HCT116 (cell line): ENCODE measurements at regions not wholly inside any gene's neighbourhood (a gene's known extent, or its start where the extent isn't known, plus 50 kb on each side); places are given as distances from the start of the nearest gene placed in this dataset.

Experiments used
- ATAC-seq: fragments of 200-7000 bp; cut with Tn5 transposase; 2 replicates; pipeline ENCODE4 v1.9.1; 2020; ENCODE audit warnings: mild to moderate bottlenecking, moderate library complexity
- BruUV-seq: library from RNA; stranded (reverse); fragments of 400-500 nt; replicated peaks from 2 replicates; lab custom pipeline; 2021; lab: Mats Ljungman, UMichigan
- CTCF ChIA-PET: fragments of 300-600 bp; sonication (Branson Sonifier 250); formaldehyde crosslinking; loops from one replicate; lab custom pipeline; 2021; ENCODE audit warnings: antibody characterized with exemption; lab: Charles Lee
- POLR2A ChIA-PET: fragments of 300-600, 350-600 bp; sonication (Branson Sonifier 250); formaldehyde crosslinking; loops from one replicate; lab custom pipeline; 2021; ENCODE audit warnings: antibody characterized with exemption; lab: Charles Lee
- RAD21 ChIA-PET, 2 experiments: fragments of 300-600 bp; sonication (Branson Sonifier 250); formaldehyde crosslinking; loops; one replicate each; lab custom pipeline; 2023; ENCODE audit warnings: low total read pairs in 2 of 2; ENCODE audit not compliant: uncharacterized antibody in 2 of 2, unreplicated experiment in 2 of 2, low non-redundant PET in 1 of 2; lab: Charles Lee
- DNase-seq: peaks from one replicate; pipeline ENCODE4 v3.0.0-alpha.2; 2010; ENCODE audit warnings: low read depth, low spot score
- H2AFZ ChIP-seq: fragments of 200-600 bp; shearing (Covaris generic), sonication (generic); 2 replicates; pipeline ENCODE4 v1.6.1; 2017; ENCODE audit warnings: low read depth, mixed run types, mixed read lengths, antibody characterized with exemption, low read length; ENCODE audit not compliant: poor library complexity, severe bottlenecking
- H3K27ac ChIP-seq: 2 replicates; pipeline ENCODE4 v1.5.1; 2012; ENCODE audit warnings: low read depth, low read length
- H3K27me3 ChIP-seq: fragments of 200-600 bp; sonication (generic); 2 replicates; pipeline ENCODE4 v1.6.1; 2016; ENCODE audit warnings: mixed run types, low read length, mixed read lengths; ENCODE audit not compliant: insufficient read depth
- H3K36me3 ChIP-seq, 2 experiments: fragments of 200-500 bp in 1 of 2; fragments of 200-600 bp in 1 of 2; sonication (Bioruptor generic) in 1 of 2; sonication (generic) in 1 of 2; 2 replicates each; pipeline versions ENCODE4 v1.5.1 to v1.6.1; 2014 to 2016; ENCODE audit warnings: low read length in 2 of 2, inconsistent platforms in 1 of 2, mixed read lengths in 1 of 2, mixed run types in 1 of 2; ENCODE audit not compliant: insufficient read depth in 2 of 2, control insufficient read depth in 1 of 2
- H3K4me1 ChIP-seq, 2 experiments: fragments of 200-600 bp in 1 of 2; sonication (generic) in 1 of 2; 2 replicates each; pipeline versions ENCODE4 v1.5.1 to v1.6.1; 2012 to 2017; ENCODE audit warnings: low read length in 2 of 2, inconsistent platforms in 1 of 2, mild to moderate bottlenecking in 1 of 2, mixed read lengths in 1 of 2, mixed run types in 1 of 2, moderate library complexity in 1 of 2; ENCODE audit not compliant: insufficient read depth in 2 of 2, control insufficient read depth in 1 of 2
- H3K4me2 ChIP-seq: fragments of 200-600 bp; sonication (generic); 2 replicates; pipeline ENCODE4 v1.6.1; 2017; ENCODE audit warnings: mixed run types, low read length, mixed read lengths
- H3K4me3 ChIP-seq, 2 experiments: fragments of 200-600 bp in 1 of 2; sonication (generic) in 1 of 2; replicated peaks in 1 of 2; 2 replicates each; pipeline ENCODE4 v1.5.1; 2011 to 2016; ENCODE audit warnings: low read length in 2 of 2, control low read depth in 1 of 2, low read depth in 1 of 2, mild to moderate bottlenecking in 1 of 2, mixed read lengths in 1 of 2, mixed run types in 1 of 2
- H3K79me2 ChIP-seq: fragments of 200-600 bp; sonication (generic); 2 replicates; pipeline ENCODE4 v1.6.1; 2017; ENCODE audit warnings: mild to moderate bottlenecking, mixed run types, low read length, moderate library complexity, mixed read lengths; ENCODE audit not compliant: insufficient read depth
- H3K9ac ChIP-seq: fragments of 200-600 bp; sonication (generic); 2 replicates; pipeline ENCODE4 v1.6.1; 2016; ENCODE audit warnings: low read length, mixed read lengths
- H3K9me2 ChIP-seq: fragments of 200-600 bp; sonication (generic), shearing (Covaris generic); 2 replicates; pipeline ENCODE4 v1.6.1; 2017; ENCODE audit warnings: mixed run types, mild to moderate bottlenecking, moderate library complexity; ENCODE audit not compliant: insufficient read depth
- H3K9me3 ChIP-seq, 2 experiments: fragments of 200-500 bp in 1 of 2; fragments of 200-600 bp in 1 of 2; sonication (Bioruptor generic) in 1 of 2; sonication (generic) in 1 of 2; 2 replicates each; pipeline ENCODE4 v1.6.1; 2014 to 2017; ENCODE audit warnings: low read length in 2 of 2, mixed read lengths in 2 of 2, inconsistent platforms in 1 of 2, low read depth in 1 of 2, mild to moderate bottlenecking in 1 of 2, mixed run types in 1 of 2, moderate library complexity in 1 of 2; ENCODE audit not compliant: control insufficient read depth in 1 of 2, insufficient read depth in 1 of 2
- H4K20me1 ChIP-seq: fragments of 200-600 bp; sonication (generic), shearing (Covaris generic); 2 replicates; pipeline ENCODE4 v1.6.1; 2017; ENCODE audit warnings: mixed run types, mild to moderate bottlenecking, moderate library complexity; ENCODE audit not compliant: insufficient read depth
- CBX3 ChIP-seq: IDR thresholded peaks from 2 replicates; pipeline ENCODE4 v1.6.1; 2012; ENCODE audit warnings: low read depth
- CEBPB ChIP-seq: IDR thresholded peaks from 2 replicates; pipeline ENCODE4 v1.6.1; 2012; ENCODE audit warnings: low read depth
- ELF1 ChIP-seq: IDR thresholded peaks from 2 replicates; pipeline ENCODE4 v1.6.1; 2012; ENCODE audit warnings: low read depth, borderline replicate concordance
- EZH2phosphoT487 ChIP-seq: fragments of 200-600 bp; IDR thresholded peaks from 2 replicates; pipeline ENCODE4 v1.6.1; 2018; ENCODE audit warnings: antibody characterized with exemption, borderline replicate concordance
- FOSL1 ChIP-seq: IDR thresholded peaks from 2 replicates; pipeline ENCODE4 v1.6.1; 2012; ENCODE audit warnings: low read depth
- JUND ChIP-seq: IDR thresholded peaks from 2 replicates; pipeline ENCODE4 v1.6.1; 2012
- POLR2A ChIP-seq: IDR thresholded peaks from 2 replicates; pipeline ENCODE4 v1.7.0; 2011; ENCODE audit warnings: borderline replicate concordance; ENCODE audit not compliant: insufficient read depth, insufficient read length; ENCODE audit errors: extremely low read depth
- POLR2AphosphoS5 ChIP-seq: IDR thresholded peaks from 2 replicates; pipeline ENCODE4 v1.6.1; 2011; ENCODE audit warnings: mild to moderate bottlenecking, low read depth, low read length, moderate library complexity
- RAD21 ChIP-seq: IDR thresholded peaks from 2 replicates; pipeline ENCODE4 v1.6.1; 2012; ENCODE audit warnings: low read depth, mild to moderate bottlenecking
- SIN3A ChIP-seq: IDR thresholded peaks from 2 replicates; pipeline ENCODE4 v1.6.1; 2012; ENCODE audit warnings: low read depth
- SP1 ChIP-seq: IDR thresholded peaks from 2 replicates; pipeline ENCODE4 v1.6.1; 2012; ENCODE audit warnings: low read depth
- SRF ChIP-seq: IDR thresholded peaks from 2 replicates; pipeline ENCODE4 v1.6.1; 2012; ENCODE audit warnings: low read depth
- TCF7L2 ChIP-seq: IDR thresholded peaks from 2 replicates; pipeline ENCODE4 v1.7.0; 2011; ENCODE audit warnings: borderline replicate concordance, inconsistent platforms; ENCODE audit not compliant: insufficient read depth, insufficient read length; ENCODE audit errors: extremely low read depth
- intact Hi-C: fragments of 100-400 bp; cut with micrococcal nuclease; formaldehyde crosslinking; loops from 2 replicates; pipeline ENCODE4 v1.10.0; 2022
- TF ChIP-seq, protein P1 (sequence below): IDR thresholded peaks from 2 replicates; pipeline ENCODE4 v1.6.1; 2012; ENCODE audit warnings: low read depth
- TF ChIP-seq, protein P2 (sequence below): IDR thresholded peaks from 2 replicates; pipeline ENCODE4 v1.6.1; 2012
- TF ChIP-seq, protein P3 (sequence below), 3 experiments: fragments of 200-600 bp in 1 of 3; sonication (generic) in 1 of 3; IDR thresholded peaks in 2 of 3; conservative IDR thresholded peaks in 1 of 3; 2 replicates each; pipeline ENCODE4 v1.5.1; 2012 to 2017; ENCODE audit warnings: low read depth in 2 of 3, low read length in 2 of 3, antibody characterized with exemption in 1 of 3, borderline replicate concordance in 1 of 3, control low read depth in 1 of 3, mild to moderate bottlenecking in 1 of 3, mixed read lengths in 1 of 3, mixed run types in 1 of 3, moderate library complexity in 1 of 3; ENCODE audit not compliant: insufficient read depth in 1 of 3
- TF ChIP-seq, protein P4 (sequence below): IDR thresholded peaks from 2 replicates; pipeline ENCODE4 v1.6.1; 2012

DNA sequence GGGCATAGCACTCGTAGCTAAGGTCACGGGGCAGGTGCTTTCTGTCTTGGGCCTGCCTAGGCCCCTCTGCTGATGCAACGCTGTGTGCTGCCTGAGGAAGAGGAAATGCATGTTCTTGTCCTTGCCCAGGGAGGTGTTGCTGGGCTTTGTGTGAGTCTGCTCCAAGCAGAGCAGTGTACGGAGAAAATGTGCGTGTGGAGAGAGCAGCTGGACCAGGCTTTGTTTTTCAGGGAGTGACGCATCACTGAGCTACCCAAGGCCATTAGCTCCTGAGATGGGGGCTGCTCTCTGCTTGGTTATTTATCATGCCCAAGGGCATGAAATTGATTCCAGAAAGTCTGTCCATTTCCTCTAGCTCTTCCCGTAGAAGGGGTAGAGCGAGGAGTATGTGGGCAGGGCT is 82.9 kb upstream of the THY1 start:
- Histone ChIP-seq H3K27ac (no peak overlapping the region), H3K9me3 (no peaks in the 10 kb centered on the region; a peak in 1 of 4 replicates), H2AFZ (no peak overlapping the region), H4K20me1 (no peaks in the 10 kb centered on the region), H3K4me1 (peaks cover 0 to 17% of the 10 kb centered on the region in 2 experiments; a peak in 3 of 4 replicates), H3K9me2 (no peaks in the 10 kb centered on the region), H3K27me3 (no peaks in the 10 kb centered on the region), H3K4me2 (no peak overlapping the region), H3K79me2 (no peaks in the 10 kb centered on the region), H3K4me3 (no peak overlapping the region), H3K9ac (no peak overlapping the region), H3K36me3 (no peaks in the 10 kb centered on the region)
- intact Hi-C loops, result no loop called here
- CTCF ChIA-PET, result no interaction called here
- POLR2A ChIA-PET, result no interaction called here
- DNase-seq (no peak), ATAC-seq (no peak)
- TF ChIP-seq SP1 (no peak), SIN3A (no peak), POLR2A (no peak), RAD21 (no peak), FOSL1 (no peak), JUND (no peak), CEBPB (no peak), ELF1 (no peak), EZH2phosphoT487 (no peak), SRF (no peak), POLR2AphosphoS5 (no peak), TCF7L2 (no peak), CBX3 (no peak)
- TF ChIP-seq, protein P1, sequence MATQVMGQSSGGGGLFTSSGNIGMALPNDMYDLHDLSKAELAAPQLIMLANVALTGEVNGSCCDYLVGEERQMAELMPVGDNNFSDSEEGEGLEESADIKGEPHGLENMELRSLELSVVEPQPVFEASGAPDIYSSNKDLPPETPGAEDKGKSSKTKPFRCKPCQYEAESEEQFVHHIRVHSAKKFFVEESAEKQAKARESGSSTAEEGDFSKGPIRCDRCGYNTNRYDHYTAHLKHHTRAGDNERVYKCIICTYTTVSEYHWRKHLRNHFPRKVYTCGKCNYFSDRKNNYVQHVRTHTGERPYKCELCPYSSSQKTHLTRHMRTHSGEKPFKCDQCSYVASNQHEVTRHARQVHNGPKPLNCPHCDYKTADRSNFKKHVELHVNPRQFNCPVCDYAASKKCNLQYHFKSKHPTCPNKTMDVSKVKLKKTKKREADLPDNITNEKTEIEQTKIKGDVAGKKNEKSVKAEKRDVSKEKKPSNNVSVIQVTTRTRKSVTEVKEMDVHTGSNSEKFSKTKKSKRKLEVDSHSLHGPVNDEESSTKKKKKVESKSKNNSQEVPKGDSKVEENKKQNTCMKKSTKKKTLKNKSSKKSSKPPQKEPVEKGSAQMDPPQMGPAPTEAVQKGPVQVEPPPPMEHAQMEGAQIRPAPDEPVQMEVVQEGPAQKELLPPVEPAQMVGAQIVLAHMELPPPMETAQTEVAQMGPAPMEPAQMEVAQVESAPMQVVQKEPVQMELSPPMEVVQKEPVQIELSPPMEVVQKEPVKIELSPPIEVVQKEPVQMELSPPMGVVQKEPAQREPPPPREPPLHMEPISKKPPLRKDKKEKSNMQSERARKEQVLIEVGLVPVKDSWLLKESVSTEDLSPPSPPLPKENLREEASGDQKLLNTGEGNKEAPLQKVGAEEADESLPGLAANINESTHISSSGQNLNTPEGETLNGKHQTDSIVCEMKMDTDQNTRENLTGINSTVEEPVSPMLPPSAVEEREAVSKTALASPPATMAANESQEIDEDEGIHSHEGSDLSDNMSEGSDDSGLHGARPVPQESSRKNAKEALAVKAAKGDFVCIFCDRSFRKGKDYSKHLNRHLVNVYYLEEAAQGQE, result no peak
- TF ChIP-seq, protein P2, sequence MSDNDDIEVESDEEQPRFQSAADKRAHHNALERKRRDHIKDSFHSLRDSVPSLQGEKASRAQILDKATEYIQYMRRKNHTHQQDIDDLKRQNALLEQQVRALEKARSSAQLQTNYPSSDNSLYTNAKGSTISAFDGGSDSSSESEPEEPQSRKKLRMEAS, result no peak
- TF ChIP-seq, protein P3, sequence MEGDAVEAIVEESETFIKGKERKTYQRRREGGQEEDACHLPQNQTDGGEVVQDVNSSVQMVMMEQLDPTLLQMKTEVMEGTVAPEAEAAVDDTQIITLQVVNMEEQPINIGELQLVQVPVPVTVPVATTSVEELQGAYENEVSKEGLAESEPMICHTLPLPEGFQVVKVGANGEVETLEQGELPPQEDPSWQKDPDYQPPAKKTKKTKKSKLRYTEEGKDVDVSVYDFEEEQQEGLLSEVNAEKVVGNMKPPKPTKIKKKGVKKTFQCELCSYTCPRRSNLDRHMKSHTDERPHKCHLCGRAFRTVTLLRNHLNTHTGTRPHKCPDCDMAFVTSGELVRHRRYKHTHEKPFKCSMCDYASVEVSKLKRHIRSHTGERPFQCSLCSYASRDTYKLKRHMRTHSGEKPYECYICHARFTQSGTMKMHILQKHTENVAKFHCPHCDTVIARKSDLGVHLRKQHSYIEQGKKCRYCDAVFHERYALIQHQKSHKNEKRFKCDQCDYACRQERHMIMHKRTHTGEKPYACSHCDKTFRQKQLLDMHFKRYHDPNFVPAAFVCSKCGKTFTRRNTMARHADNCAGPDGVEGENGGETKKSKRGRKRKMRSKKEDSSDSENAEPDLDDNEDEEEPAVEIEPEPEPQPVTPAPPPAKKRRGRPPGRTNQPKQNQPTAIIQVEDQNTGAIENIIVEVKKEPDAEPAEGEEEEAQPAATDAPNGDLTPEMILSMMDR (IDR thresholded peaks at IDR 0.05 in 2 of 3, conservative IDR thresholded peaks at IDR 0.05 in 1 of 3; ENCODE audit: borderline replicate concordance in 1 of 3, insufficient read depth in 1 of 3, low read depth in 2 of 3, low read length in 2 of 3), result no peak
- TF ChIP-seq, protein P4, sequence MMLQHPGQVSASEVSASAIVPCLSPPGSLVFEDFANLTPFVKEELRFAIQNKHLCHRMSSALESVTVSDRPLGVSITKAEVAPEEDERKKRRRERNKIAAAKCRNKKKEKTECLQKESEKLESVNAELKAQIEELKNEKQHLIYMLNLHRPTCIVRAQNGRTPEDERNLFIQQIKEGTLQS, result no peak
- RAD21 ChIA-PET, result no interaction called here
- BruUV-seq, result no TSS peak
